Skeletal muscle cell (primary cell): ENCODE measurements at regions not wholly inside any gene's neighbourhood (a gene's known extent, or its start where the extent isn't known, plus 50 kb on each side); places are given as distances from the start of the nearest gene placed in this dataset.

Source experiments
- DNase-seq: peaks from one replicate; pipeline ENCODE4 v3.0.0-alpha.2; 2010; ENCODE audit warnings: low read depth
- H3K4me3 ChIP-seq: 2 replicates; pipeline ENCODE4 v1.5.1; 2011; ENCODE audit warnings: low read depth, mild to moderate bottlenecking, control low read depth, low read length, moderate library complexity

GRCh38 chr5:167642181-167642580, 649.3 kb upstream of the WWC1 start:
- H3K4me3 ChIP-seq, result no peak overlapping the region
- no peak for DNase-seq

- H3K4me3 ChIP-seq, result no peak overlapping the region
- DNase-seq, result peak; percentile 93
Observed at GRCh38 chr5:167642779-167643517, 648.5 kb upstream of the WWC1 start.

- no peak overlapping the region for H3K4me3 ChIP-seq
- no peak for DNase-seq
Observed at GRCh38 chr5:167643631-167644280, 647.7 kb upstream of the WWC1 start.

GRCh38 chr5:167644619-167645018, 646.8 kb upstream of the WWC1 start:
- no peak for DNase-seq
- no peak overlapping the region for H3K4me3 ChIP-seq

GRCh38 chr5:167649471-167649870, 642.0 kb upstream of the WWC1 start:
- H3K4me3 ChIP-seq, result no peak overlapping the region
- no peak for DNase-seq

GRCh38 chr5:167652690-167653089, 638.8 kb upstream of the WWC1 start:
- DNase-seq, result no peak

GRCh38 chr5:167653645-167654106, 637.8 kb upstream of the WWC1 start:
- no peak for DNase-seq
- no peak overlapping the region for H3K4me3 ChIP-seq

More at GRCh38 chr5:167652690-167653089, 638.8 kb upstream of the WWC1 start:
- no peak overlapping the region for H3K4me3 ChIP-seq

GRCh38 chr5:167657016-167657415, 634.4 kb upstream of the WWC1 start:
- DNase-seq, result no peak
- no peak overlapping the region for H3K4me3 ChIP-seq

GRCh38 chr5:167658889-167659288, 632.6 kb upstream of the WWC1 start:
- no peak overlapping the region for H3K4me3 ChIP-seq

GRCh38 chr5:167661605-167662004, 629.8 kb upstream of the WWC1 start:
- H3K4me3 ChIP-seq, result no peak overlapping the region
- DNase-seq, result no peak

More at GRCh38 chr5:167658889-167659288, 632.6 kb upstream of the WWC1 start:
- DNase-seq, result no peak

- no peak overlapping the region for H3K4me3 ChIP-seq
- no peak for DNase-seq
Observed at GRCh38 chr5:167664222-167664804, 627.1 kb upstream of the WWC1 start.

GRCh38 chr5:167665841-167666375, 625.5 kb upstream of the WWC1 start:
- no peak overlapping the region for H3K4me3 ChIP-seq
- no peak for DNase-seq

- peak; percentile 41 for DNase-seq
- no peak overlapping the region for H3K4me3 ChIP-seq
Observed at GRCh38 chr5:167671176-167671575, 620.3 kb upstream of the WWC1 start.

- H3K4me3 ChIP-seq, result no peak overlapping the region
- DNase-seq, result no peak
Observed at GRCh38 chr5:167673942-167674341, 617.5 kb upstream of the WWC1 start.

GRCh38 chr5:167678481-167678880, 613.0 kb upstream of the WWC1 start:
- DNase-seq, result no peak
- H3K4me3 ChIP-seq, result no peak overlapping the region

GRCh38 chr5:167684251-167684650, 607.2 kb upstream of the WWC1 start:
- no peak overlapping the region for H3K4me3 ChIP-seq
- DNase-seq, result no peak

- DNase-seq, result peak; percentile 56
- no peak overlapping the region for H3K4me3 ChIP-seq
Observed at GRCh38 chr5:167688341-167689130, 602.9 kb upstream of the WWC1 start.

GRCh38 chr5:167694325-167695147, 596.9 kb upstream of the WWC1 start:
- no peak for DNase-seq
- no peak overlapping the region for H3K4me3 ChIP-seq
